ENCODE measurements at regions not wholly inside any gene's neighbourhood (a gene's known extent, or its start where the extent isn't known, plus 50 kb on each side); places are given as distances from the start of the nearest gene placed in this dataset.

DNA sequence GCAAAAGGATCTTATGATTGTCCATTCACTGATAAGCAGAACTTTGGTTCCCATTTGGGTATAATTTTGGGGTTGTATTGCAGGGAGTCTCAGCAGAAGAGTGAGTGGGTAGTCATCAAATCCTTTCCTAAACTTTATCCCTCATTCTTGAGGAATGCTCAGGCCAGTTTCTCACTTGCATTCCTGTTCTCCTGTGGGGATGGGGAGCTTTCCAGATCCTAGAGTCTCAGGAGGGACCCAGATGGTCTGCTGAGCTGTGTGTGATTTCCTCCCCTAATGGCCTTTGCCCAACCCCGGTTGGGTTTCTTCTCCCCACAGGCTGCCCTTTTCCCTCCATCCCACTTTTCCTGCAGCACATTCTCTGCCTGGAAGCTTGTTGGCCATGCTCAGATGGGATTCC, 79.9 kb downstream of the MIAT start:
- Histone ChIP-seq H3K4me1 (ENCODE audit: insufficient read depth, low read length) (no peaks in the 10 kb centered on the region), H3K79me1 (ENCODE audit: insufficient read depth, low read depth, low read length, poor library complexity, severe bottlenecking) (no peaks in the 10 kb centered on the region), H3K9me3 (ENCODE audit: control insufficient read depth, low read depth, low read length) (no peaks in the 10 kb centered on the region), H3K27ac (ENCODE audit: insufficient read length, low read depth, low read length) (no peak overlapping the region), H3K4me2 (ENCODE audit: insufficient read depth, insufficient read length, low read length) (no peak overlapping the region), H3K4ac (ENCODE audit: low read depth, low read length) (no peak overlapping the region), H2AK5ac (ENCODE audit: insufficient read length, low read length) (no peak overlapping the region), H2BK120ac (ENCODE audit: low read depth, low read length, poor library complexity, severe bottlenecking) (no peak overlapping the region), H2AFZ (ENCODE audit: low read length) (no peak overlapping the region), H3K23ac (ENCODE audit: insufficient read length, low read depth, low read length) (no peak overlapping the region), H3T11ph (ENCODE audit: low read length) (no peak overlapping the region), H4K8ac (replicated peaks; ENCODE audit: insufficient read length, low read depth, low read length) (no peak overlapping the region), H3K23me2 (ENCODE audit: insufficient read length, low read depth, low read length, poor library complexity, severe bottlenecking) (no peaks in the 10 kb centered on the region), H3K56ac (ENCODE audit: insufficient read length, low read depth, low read length) (no peak overlapping the region), H3K9ac (ENCODE audit: extremely low read depth, insufficient read length, low read length) (no peak overlapping the region), H3K18ac (ENCODE audit: insufficient read length, low read depth, low read length) (no peak overlapping the region), H3K14ac (ENCODE audit: insufficient read depth, low read length) (no peak overlapping the region), H4K91ac (ENCODE audit: insufficient read length, low read depth, low read length) (no peak overlapping the region), H3K79me2 (ENCODE audit: insufficient read depth, low read length) (no peaks in the 10 kb centered on the region), H2BK15ac (ENCODE audit: low read depth, low read length) (no peak overlapping the region), H2BK12ac (ENCODE audit: insufficient read length, low read depth, low read length) (no peak overlapping the region), H4K5ac (ENCODE audit: insufficient read length, low read depth, low read length) (no peak overlapping the region), H3K27me3 (ENCODE audit: insufficient read depth, low read length) (no peaks in the 10 kb centered on the region), H2BK20ac (ENCODE audit: low read depth, low read length, poor library complexity, severe bottlenecking) (no peak overlapping the region), H4K20me1 (ENCODE audit: control insufficient read depth, insufficient read depth, insufficient read length) (no peaks in the 10 kb centered on the region), H2BK5ac (ENCODE audit: insufficient read length, low read length) (no peak overlapping the region)
- H3K9me3 Mint-ChIP-seq: peaks cover 0 to 3% of the 10 kb centered on the region in 2 experiments; a peak in 2 of 5 replicates
- TF ChIP-seq, protein P1, sequence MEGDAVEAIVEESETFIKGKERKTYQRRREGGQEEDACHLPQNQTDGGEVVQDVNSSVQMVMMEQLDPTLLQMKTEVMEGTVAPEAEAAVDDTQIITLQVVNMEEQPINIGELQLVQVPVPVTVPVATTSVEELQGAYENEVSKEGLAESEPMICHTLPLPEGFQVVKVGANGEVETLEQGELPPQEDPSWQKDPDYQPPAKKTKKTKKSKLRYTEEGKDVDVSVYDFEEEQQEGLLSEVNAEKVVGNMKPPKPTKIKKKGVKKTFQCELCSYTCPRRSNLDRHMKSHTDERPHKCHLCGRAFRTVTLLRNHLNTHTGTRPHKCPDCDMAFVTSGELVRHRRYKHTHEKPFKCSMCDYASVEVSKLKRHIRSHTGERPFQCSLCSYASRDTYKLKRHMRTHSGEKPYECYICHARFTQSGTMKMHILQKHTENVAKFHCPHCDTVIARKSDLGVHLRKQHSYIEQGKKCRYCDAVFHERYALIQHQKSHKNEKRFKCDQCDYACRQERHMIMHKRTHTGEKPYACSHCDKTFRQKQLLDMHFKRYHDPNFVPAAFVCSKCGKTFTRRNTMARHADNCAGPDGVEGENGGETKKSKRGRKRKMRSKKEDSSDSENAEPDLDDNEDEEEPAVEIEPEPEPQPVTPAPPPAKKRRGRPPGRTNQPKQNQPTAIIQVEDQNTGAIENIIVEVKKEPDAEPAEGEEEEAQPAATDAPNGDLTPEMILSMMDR (conservative IDR thresholded peaks at IDR 0.05): no peak
- DNase-seq: no peak
- H3K36me3 Mint-ChIP-seq (ENCODE audit: insufficient read depth in 1 of 3, low read depth in 3 of 3): peaks cover 0 to 6% (median 0%) of the 10 kb centered on the region in 3 experiments; a peak in 4 of 7 replicates
- no peak overlapping the region for H3K4me3 Mint-ChIP-seq
- H3K27ac Mint-ChIP-seq: no peak overlapping the region
- WGBS (ENCODE audit: extremely low coverage, insufficient read length, low lambda C conversion rate): no CpG with 5 or more reads among the region's 1 CpG
- peaks cover 13 to 18% of the 10 kb centered on the region in 2 experiments for H3K4me1 Mint-ChIP-seq
- H3K27me3 Mint-ChIP-seq (ENCODE audit: low read depth): peaks cover 1% of the 10 kb centered on the region; the same call in 1 of the 2 replicates
